ENCODE measurements at regions not wholly inside any gene's neighbourhood (a gene's known extent, or its start where the extent isn't known, plus 50 kb on each side); places are given as distances from the start of the nearest gene placed in this dataset.
"Not testable (repeated sequence)": the region's sequence is repeated elsewhere in the genome, so short reads cannot be mapped to it uniquely, and the experiment has no call there.

GRCh38 chr6:4635666-4636065 lies 140.5 kb upstream of the CDYL start:
- H3K36me3 ChIP-seq (ENCODE audit: control insufficient read depth, insufficient read depth, low read length): no peaks in the 10 kb centered on the region
- Mint-ChIP-seq H3K36me3 (ENCODE audit: low read depth) (peaks cover 2% of the 10 kb centered on the region), H3K4me1 (no peaks in the 10 kb centered on the region), H3K9me3 (peaks cover 3% of the 10 kb centered on the region), H3K27me3 (ENCODE audit: insufficient read depth) (no peaks in the 10 kb centered on the region), H3K27ac (no peak overlapping the region), H3K4me3 (no peak overlapping the region)
- no peaks in the 10 kb centered on the region for H3K4me1 ChIP-seq (ENCODE audit: control insufficient read depth, insufficient read depth, low read length)
- no peak for DNase-seq
- peaks cover 9% of the 10 kb centered on the region for H3K9me3 ChIP-seq (ENCODE audit: control insufficient read depth, low read length)
- TF ChIP-seq CTCF (conservative IDR thresholded peaks at IDR 0.05): no peak
- H3K27me3 ChIP-seq (ENCODE audit: control insufficient read depth, insufficient read depth, low read length, poor library complexity, severe bottlenecking): no peaks in the 10 kb centered on the region
- WGBS, 2 experiments (ENCODE audit: insufficient coverage in 1 of 2, insufficient read length in 1 of 2): 90 to 93% methylated on average over 4 to 5 of the region's 5 CpGs
- H3K4me3 ChIP-seq (ENCODE audit: low read length): no peak overlapping the region
- H3K27ac ChIP-seq (ENCODE audit: low read depth, low read length): no peak overlapping the region
- no peak overlapping the region for H3K9ac ChIP-seq (ENCODE audit: extremely low read depth, low read length, poor library complexity, severe bottlenecking)

GRCh38 chr6:4632421-4632820 lies 143.8 kb upstream of the CDYL start:
- Mint-ChIP-seq H3K27me3 (ENCODE audit: insufficient read depth) (no peaks in the 10 kb centered on the region), H3K27ac (no peak overlapping the region), H3K4me1 (no peaks in the 10 kb centered on the region), H3K4me3 (no peak overlapping the region), H3K9me3 (peaks cover 25% of the 10 kb centered on the region), H3K36me3 (ENCODE audit: low read depth) (peaks cover 3% of the 10 kb centered on the region)
- Histone ChIP-seq H3K4me1 (ENCODE audit: control insufficient read depth, insufficient read depth, low read length) (no peaks in the 10 kb centered on the region), H3K27ac (ENCODE audit: low read depth, low read length) (no peak overlapping the region), H3K4me3 (ENCODE audit: low read length) (no peak overlapping the region), H3K36me3 (ENCODE audit: control insufficient read depth, insufficient read depth, low read length) (no peaks in the 10 kb centered on the region), H3K9ac (ENCODE audit: extremely low read depth, low read length, poor library complexity, severe bottlenecking) (no peak overlapping the region), H3K9me3 (ENCODE audit: control insufficient read depth, low read length) (peaks cover 29% of the 10 kb centered on the region), H3K27me3 (ENCODE audit: control insufficient read depth, insufficient read depth, low read length, poor library complexity, severe bottlenecking) (no peaks in the 10 kb centered on the region)
- 96% methylated on average over 2 of the region's 2 CpGs; no CpG with 5 or more reads in 1 of the 2 experiments for WGBS, 2 experiments (ENCODE audit: insufficient coverage in 1 of 2, insufficient read length in 1 of 2)
- no peak for DNase-seq
- no peak for TF ChIP-seq CTCF (conservative IDR thresholded peaks at IDR 0.05)

DNA sequence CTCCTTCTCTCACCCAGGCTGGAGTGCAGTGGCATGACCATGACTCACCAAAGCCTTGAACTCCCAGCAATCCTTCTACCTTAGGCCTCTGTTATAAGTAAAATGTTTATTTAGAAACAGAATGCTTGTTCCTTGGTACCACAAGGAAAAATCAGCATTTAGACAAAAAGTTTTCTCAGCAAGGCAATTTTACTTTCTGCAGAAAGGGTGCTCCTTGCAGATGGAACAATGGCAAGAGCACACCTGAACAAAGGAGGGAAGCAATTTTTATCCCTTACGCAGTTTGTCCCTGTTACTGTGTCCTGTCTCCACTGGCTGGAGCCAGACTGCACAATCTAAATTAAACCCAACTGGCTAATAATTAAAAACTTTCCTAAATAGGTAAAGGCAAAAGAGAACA lies 146.4 kb upstream of the CDYL start:
- not testable (repeated sequence) for H3K27ac ChIP-seq (ENCODE audit: low read depth, low read length); H3K27me3 Mint-ChIP-seq (ENCODE audit: insufficient read depth); H3K36me3 Mint-ChIP-seq (ENCODE audit: low read depth); H3K4me3 ChIP-seq (ENCODE audit: low read length); H3K4me1 ChIP-seq (ENCODE audit: control insufficient read depth, insufficient read depth, low read length); H3K27ac Mint-ChIP-seq; DNase-seq; H3K9ac ChIP-seq (ENCODE audit: extremely low read depth, low read length, poor library complexity, severe bottlenecking); H3K4me1 Mint-ChIP-seq; H3K4me3 Mint-ChIP-seq; H3K36me3 ChIP-seq (ENCODE audit: control insufficient read depth, insufficient read depth, low read length); H3K27me3 ChIP-seq (ENCODE audit: control insufficient read depth, insufficient read depth, low read length, poor library complexity, severe bottlenecking)
- H3K9me3 ChIP-seq (ENCODE audit: control insufficient read depth, low read length): peaks cover 29% of the 10 kb centered on the region
- peaks cover 29% of the 10 kb centered on the region for H3K9me3 Mint-ChIP-seq
- WGBS, 2 experiments (ENCODE audit: insufficient coverage in 1 of 2, insufficient read length in 1 of 2): 93% methylated on average over 1 of the region's 1 CpG; no CpG with 5 or more reads in 1 of the 2 experiments

DNA sequence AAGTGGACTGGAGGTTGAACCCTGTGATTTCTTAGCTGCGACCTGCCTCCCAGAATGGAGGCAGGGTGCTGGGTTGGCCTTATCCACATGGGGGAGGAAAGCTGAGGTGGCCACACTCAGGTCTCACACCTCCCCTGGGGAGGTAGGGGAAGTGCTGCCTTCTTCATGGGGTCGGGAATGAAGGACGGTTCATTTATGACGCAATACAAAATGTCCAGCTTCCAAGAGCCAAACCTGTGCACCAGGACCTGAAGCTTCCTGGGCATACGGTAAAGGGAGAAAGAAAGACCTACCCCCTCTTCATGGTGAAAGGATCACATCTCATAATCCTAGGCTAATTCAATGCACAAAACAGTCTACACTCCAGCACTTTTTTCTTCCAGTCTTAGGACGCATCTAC lies 150.6 kb upstream of the CDYL start:
- Histone ChIP-seq H3K4me3 (ENCODE audit: low read length) (no peak overlapping the region), H3K9ac (ENCODE audit: extremely low read depth, low read length, poor library complexity, severe bottlenecking) (no peak overlapping the region), H3K36me3 (ENCODE audit: control insufficient read depth, insufficient read depth, low read length) (no peaks in the 10 kb centered on the region), H3K4me1 (ENCODE audit: control insufficient read depth, insufficient read depth, low read length) (no peaks in the 10 kb centered on the region), H3K9me3 (ENCODE audit: control insufficient read depth, low read length) (peaks cover 19% of the 10 kb centered on the region), H3K27me3 (ENCODE audit: control insufficient read depth, insufficient read depth, low read length, poor library complexity, severe bottlenecking) (no peaks in the 10 kb centered on the region), H3K27ac (ENCODE audit: low read depth, low read length) (no peak overlapping the region)
- H3K4me3 Mint-ChIP-seq: no peak overlapping the region
- TF ChIP-seq CTCF (conservative IDR thresholded peaks at IDR 0.05): no peak
- WGBS, 2 experiments (ENCODE audit: insufficient coverage in 1 of 2, insufficient read length in 1 of 2): 95 to 100% methylated on average over 1 to 6 of the region's 6 CpGs
- H3K4me1 Mint-ChIP-seq: no peaks in the 10 kb centered on the region
- DNase-seq: no peak
- no peaks in the 10 kb centered on the region for H3K27me3 Mint-ChIP-seq (ENCODE audit: insufficient read depth)
- peaks cover 25% of the 10 kb centered on the region for H3K9me3 Mint-ChIP-seq
- no peak overlapping the region for H3K27ac Mint-ChIP-seq
- peaks cover under 1% of the 10 kb centered on the region for H3K36me3 Mint-ChIP-seq (ENCODE audit: low read depth)

Measured in endodermal cell (in vitro differentiated cells).